ENCODE measurements at regions not wholly inside any gene's neighbourhood (a gene's known extent, or its start where the extent isn't known, plus 50 kb on each side); places are given as distances from the start of the nearest gene placed in this dataset.

DNA sequence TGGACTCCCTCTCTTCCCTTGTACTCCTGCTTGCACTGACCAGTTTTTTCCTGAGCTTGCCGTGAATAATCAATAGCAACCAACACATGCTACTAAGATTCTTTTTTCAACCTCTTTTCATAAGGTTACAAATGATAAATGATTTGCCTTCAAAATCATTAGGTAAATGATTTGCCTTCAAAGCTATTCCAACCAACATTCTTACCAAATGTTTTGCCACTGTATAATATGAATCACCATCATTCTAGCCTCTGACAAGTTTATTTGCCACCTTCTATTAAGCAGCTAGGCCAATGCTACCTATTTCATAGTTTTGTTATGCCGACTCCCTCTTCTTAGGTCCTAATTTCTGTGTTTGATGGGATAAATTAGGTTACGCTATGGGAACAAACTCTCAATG, 385.1 kb downstream of the DTWD2 start:
- TF ChIP-seq POLR2A (IDR thresholded peaks at IDR 0.05) (no peak), CTCF (IDR thresholded peaks at IDR 0.05) (no peak), POLR2AphosphoS5 (IDR thresholded peaks at IDR 0.05; ENCODE audit: insufficient read depth in 1 of 2, low read depth in 1 of 2) (no peak)

Data from vagina (tissue), 2 donors.